ENCODE measurements at regions not wholly inside any gene's neighbourhood (a gene's known extent, or its start where the extent isn't known, plus 50 kb on each side); places are given as distances from the start of the nearest gene placed in this dataset.

DNA sequence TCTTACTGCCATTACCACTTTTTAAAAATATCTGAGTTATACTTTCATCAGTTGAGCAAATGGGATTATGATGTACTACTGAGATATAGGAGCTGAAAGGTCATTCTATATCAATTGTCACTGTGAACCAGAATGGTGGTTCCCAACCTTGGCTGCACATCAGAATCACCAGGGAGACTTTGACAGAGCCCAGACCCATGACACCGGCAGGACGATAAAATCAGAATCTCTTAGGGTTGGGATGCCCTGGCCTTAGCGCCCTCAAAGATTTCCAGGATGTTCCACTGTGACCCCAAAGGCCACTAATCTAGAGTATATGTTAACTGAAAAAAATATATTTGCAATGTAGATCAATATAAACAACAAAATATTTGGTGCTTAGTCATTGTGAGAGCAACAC, 355.1 kb downstream of the LIG4 start:
- H3K4me1 ChIP-seq (ENCODE audit: control insufficient read depth in 1 of 2, low read depth in 2 of 2), result no peaks in the 10 kb centered on the region
- no peak overlapping the region for H3K27ac ChIP-seq
- H3K27me3 ChIP-seq (replicated peaks; ENCODE audit: insufficient read depth), result no peaks in the 10 kb centered on the region
- no peak for DNase-seq (ENCODE audit: low spot score)
- H3K9me3 ChIP-seq, result no peaks in the 10 kb centered on the region
- no peak for ATAC-seq (ENCODE audit: insufficient number of reproducible peaks, low FRiP score, low read depth)
- no peak overlapping the region for H3K4me3 ChIP-seq
- TF ChIP-seq, protein P1, sequence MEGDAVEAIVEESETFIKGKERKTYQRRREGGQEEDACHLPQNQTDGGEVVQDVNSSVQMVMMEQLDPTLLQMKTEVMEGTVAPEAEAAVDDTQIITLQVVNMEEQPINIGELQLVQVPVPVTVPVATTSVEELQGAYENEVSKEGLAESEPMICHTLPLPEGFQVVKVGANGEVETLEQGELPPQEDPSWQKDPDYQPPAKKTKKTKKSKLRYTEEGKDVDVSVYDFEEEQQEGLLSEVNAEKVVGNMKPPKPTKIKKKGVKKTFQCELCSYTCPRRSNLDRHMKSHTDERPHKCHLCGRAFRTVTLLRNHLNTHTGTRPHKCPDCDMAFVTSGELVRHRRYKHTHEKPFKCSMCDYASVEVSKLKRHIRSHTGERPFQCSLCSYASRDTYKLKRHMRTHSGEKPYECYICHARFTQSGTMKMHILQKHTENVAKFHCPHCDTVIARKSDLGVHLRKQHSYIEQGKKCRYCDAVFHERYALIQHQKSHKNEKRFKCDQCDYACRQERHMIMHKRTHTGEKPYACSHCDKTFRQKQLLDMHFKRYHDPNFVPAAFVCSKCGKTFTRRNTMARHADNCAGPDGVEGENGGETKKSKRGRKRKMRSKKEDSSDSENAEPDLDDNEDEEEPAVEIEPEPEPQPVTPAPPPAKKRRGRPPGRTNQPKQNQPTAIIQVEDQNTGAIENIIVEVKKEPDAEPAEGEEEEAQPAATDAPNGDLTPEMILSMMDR (IDR thresholded peaks at IDR 0.05), result no peak
- no peaks in the 10 kb centered on the region for H3K36me3 ChIP-seq

DNA sequence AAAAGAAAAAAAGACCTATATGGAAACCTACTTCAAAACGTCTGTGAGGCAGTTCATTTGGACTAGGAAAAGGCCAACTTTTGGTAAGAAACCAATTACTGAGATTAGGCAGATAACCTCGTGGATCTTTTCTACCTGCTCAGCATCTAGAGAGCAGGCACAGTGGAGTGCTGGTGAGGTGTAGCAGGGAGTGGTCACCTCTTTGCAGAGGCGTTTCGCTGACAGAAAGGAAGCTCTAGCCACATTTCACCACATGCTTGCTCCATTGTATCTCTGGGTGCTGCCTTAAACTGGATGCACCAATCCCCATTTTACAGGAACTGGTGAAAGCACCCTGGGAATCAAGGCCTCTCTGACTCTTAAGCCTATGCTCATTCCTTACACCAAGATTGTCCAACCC, 360.5 kb downstream of the LIG4 start:
- DNase-seq (ENCODE audit: low spot score), result no peak
- H3K36me3 ChIP-seq, result no peaks in the 10 kb centered on the region
- H3K4me3 ChIP-seq, result no peak overlapping the region
- H3K27me3 ChIP-seq (replicated peaks; ENCODE audit: insufficient read depth), result no peaks in the 10 kb centered on the region
- H3K27ac ChIP-seq, result no peak overlapping the region
- H3K9me3 ChIP-seq, result no peaks in the 10 kb centered on the region
- TF ChIP-seq, protein P1 (IDR thresholded peaks at IDR 0.05), result no peak
- H3K4me1 ChIP-seq (ENCODE audit: control insufficient read depth in 1 of 2, low read depth in 2 of 2), result no peaks in the 10 kb centered on the region
- no peak for ATAC-seq (ENCODE audit: insufficient number of reproducible peaks, low FRiP score, low read depth)

DNA sequence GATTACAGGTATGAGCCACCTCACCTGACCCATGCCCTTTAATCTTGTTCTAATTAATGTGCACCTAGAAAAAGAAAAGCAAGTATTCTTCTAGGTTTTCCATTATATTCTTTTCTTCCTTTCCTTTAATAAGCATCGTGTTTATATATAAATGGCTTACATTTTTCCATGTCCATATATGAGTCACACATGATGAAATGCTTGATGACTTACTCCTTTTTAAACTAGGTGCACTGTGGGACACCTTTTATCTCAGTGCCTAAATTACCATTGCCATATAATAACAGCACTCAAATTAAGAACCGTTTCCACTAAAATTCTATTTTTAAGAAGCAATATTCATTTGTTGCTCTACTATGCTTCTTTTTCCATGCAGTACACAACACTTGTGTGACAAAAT, 363.3 kb downstream of the LIG4 start:
- no peak for DNase-seq (ENCODE audit: low spot score)
- ATAC-seq (ENCODE audit: insufficient number of reproducible peaks, low FRiP score, low read depth), result no peak
- Histone ChIP-seq H3K4me1 (ENCODE audit: control insufficient read depth in 1 of 2, low read depth in 2 of 2) (no peaks in the 10 kb centered on the region), H3K27me3 (replicated peaks; ENCODE audit: insufficient read depth) (no peaks in the 10 kb centered on the region), H3K9me3 (no peaks in the 10 kb centered on the region), H3K27ac (no peak overlapping the region), H3K4me3 (no peak overlapping the region), H3K36me3 (no peaks in the 10 kb centered on the region)
- TF ChIP-seq, protein P1 (IDR thresholded peaks at IDR 0.05), result no peak

DNA sequence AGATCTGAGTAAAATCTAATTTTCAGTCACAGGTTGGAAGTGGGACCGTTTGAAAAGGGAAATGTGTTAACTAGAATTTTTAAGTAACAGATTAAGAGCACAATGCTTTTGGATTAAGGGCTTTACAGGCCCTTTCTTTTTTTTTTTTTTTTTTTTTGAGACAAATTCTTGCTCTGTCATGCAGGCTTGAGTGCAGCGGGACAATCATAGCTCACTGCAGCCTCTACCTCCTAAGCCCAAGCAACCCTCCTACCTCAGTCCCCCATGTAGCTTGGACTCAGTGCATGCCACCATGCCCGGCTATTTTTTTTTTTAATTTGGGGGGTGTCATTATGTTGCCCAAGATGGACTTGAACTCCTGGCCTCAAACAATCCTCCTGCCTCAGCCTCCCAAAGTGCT, 363.7 kb downstream of the LIG4 start:
- Histone ChIP-seq H3K27me3 (replicated peaks; ENCODE audit: insufficient read depth) (no peaks in the 10 kb centered on the region), H3K27ac (no peak overlapping the region), H3K36me3 (no peaks in the 10 kb centered on the region), H3K4me1 (ENCODE audit: control insufficient read depth in 1 of 2, low read depth in 2 of 2) (no peaks in the 10 kb centered on the region), H3K4me3 (no peak overlapping the region), H3K9me3 (no peaks in the 10 kb centered on the region)
- DNase-seq (ENCODE audit: low spot score) (no peak), ATAC-seq (ENCODE audit: insufficient number of reproducible peaks, low FRiP score, low read depth) (no peak)
- TF ChIP-seq, protein P1 (IDR thresholded peaks at IDR 0.05), result no peak

DNA sequence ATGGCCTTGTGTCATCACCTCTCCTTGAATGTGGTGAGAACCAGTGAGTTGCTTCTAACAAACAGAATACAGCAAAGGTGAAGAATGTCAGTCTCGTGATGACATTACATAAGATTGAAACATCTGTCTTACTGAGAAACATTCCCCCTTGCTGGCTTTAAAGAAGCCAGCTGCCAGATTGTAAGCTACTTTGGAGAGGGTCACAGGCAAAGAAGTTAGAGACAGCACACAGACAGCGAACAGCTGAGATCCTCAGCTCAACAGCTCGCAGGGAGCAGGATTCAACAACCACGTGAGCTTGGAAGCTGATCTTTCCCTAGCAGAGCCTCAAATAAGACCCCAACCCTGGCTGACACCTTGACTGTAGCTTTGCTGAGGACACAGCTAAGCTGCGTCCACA, 367.9 kb downstream of the LIG4 start:
- Histone ChIP-seq H3K27me3 (replicated peaks; ENCODE audit: insufficient read depth) (no peaks in the 10 kb centered on the region), H3K27ac (no peak overlapping the region), H3K4me1 (ENCODE audit: control insufficient read depth in 1 of 2, low read depth in 2 of 2) (no peaks in the 10 kb centered on the region), H3K36me3 (no peaks in the 10 kb centered on the region), H3K4me3 (no peak overlapping the region), H3K9me3 (no peaks in the 10 kb centered on the region)
- ATAC-seq (ENCODE audit: insufficient number of reproducible peaks, low FRiP score, low read depth), result no peak
- TF ChIP-seq, protein P1 (IDR thresholded peaks at IDR 0.05), result no peak
- DNase-seq (ENCODE audit: low spot score), result no peak
